H54 (cell line): ENCODE measurements at regions not wholly inside any gene's neighbourhood (a gene's known extent, or its start where the extent isn't known, plus 50 kb on each side); places are given as distances from the start of the nearest gene placed in this dataset.
A peak's percentile ranks its signal among the peaks of the same experiment; 100 is the strongest.
"Not testable (repeated sequence)": the region's sequence is repeated elsewhere in the genome, so short reads cannot be mapped to it uniquely, and the experiment has no call there.

Source experiments
- DNase-seq: peaks from one replicate; pipeline ENCODE4 v3.0.0; 2011; ENCODE audit warnings: low spot score, mixed read lengths; ENCODE audit not compliant: insufficient read length
- FAIRE-seq: peaks from 3 replicates; lab custom pipeline; 2011; peaks lifted over from hg19 to GRCh38; lab: Jason Lieb, UNC
- POLR2A ChIP-seq: IDR thresholded peaks from 2 replicates; pipeline ENCODE4 v1.6.1; 2011; ENCODE audit warnings: low read depth, mild to moderate bottlenecking, low read length

GRCh38 chr12:65666876-65667275 is 157.4 kb upstream of the HMGA2 start:
- no peak for DNase-seq
- FAIRE-seq: no peak
- TF ChIP-seq POLR2A: no peak

GRCh38 chr12:65667932-65668331 is 156.4 kb upstream of the HMGA2 start:
- no peak for FAIRE-seq

GRCh38 chr12:65668981-65669695 is 155.1 kb upstream of the HMGA2 start:
- TF ChIP-seq POLR2A: no peak
- FAIRE-seq: no peak
- DNase-seq: no peak

More at GRCh38 chr12:65667932-65668331, 156.4 kb upstream of the HMGA2 start:
- DNase-seq: no peak
- no peak for TF ChIP-seq POLR2A

- FAIRE-seq (no peak), DNase-seq (no peak)
- no peak for TF ChIP-seq POLR2A
These were observed 153.5 kb upstream of the HMGA2 start for GRCh38 chr12:65670775-65671174.

DNA sequence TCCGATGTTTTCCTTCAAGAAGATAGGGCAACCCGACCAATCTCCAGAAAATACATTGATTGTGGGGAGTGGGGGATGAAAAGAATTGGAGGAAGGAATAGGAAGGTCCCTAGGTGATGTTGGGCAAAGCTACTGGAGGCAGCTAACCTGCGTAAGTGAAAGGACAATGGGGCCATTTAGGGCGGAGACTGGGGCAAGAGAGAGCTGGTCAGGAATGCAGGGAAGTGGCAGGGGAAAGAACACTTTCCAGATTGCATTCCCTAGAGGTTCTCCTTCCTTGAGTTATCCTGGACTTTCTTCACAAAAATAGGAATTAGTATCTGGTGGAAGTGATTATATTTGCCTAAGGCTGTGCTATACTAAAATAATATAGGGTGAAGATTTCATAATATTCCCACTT is 151.8 kb upstream of the HMGA2 start:
- no peak for TF ChIP-seq POLR2A
- DNase-seq (no peak), FAIRE-seq (peak; percentile 57)

GRCh38 chr12:65673156-65673690 is 151.1 kb upstream of the HMGA2 start:
- no peak for TF ChIP-seq POLR2A
- peak; percentile 74 for FAIRE-seq
- no peak for DNase-seq

GRCh38 chr12:65673732-65674131 is 150.6 kb upstream of the HMGA2 start:
- FAIRE-seq: peak; percentile 80
- TF ChIP-seq POLR2A: no peak
- no peak for DNase-seq

GRCh38 chr12:65675141-65675621 is 149.1 kb upstream of the HMGA2 start:
- peak; percentile 36 for FAIRE-seq
- no peak for DNase-seq
- no peak for TF ChIP-seq POLR2A

DNA sequence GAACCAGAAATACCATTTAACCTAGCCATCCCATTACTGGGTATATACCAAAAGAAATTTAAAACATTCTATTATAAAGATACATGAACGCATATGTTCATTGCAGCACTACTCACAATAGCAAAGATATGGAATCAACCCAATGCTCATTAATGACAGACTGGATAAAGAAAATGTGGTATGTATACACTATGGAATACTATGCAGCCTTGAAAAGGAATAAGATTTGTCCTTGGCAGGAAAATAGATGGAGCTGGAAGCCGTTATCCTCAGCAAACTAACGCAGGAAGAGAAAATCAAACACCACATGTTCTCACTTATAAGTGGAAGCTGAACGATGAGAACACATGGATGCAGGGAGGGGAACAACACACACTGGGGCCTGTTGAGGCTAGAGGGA is 146.1 kb upstream of the HMGA2 start:
- FAIRE-seq, DNase-seq: not testable (repeated sequence)

- no peak for DNase-seq
- TF ChIP-seq POLR2A: no peak
These were observed 143.1 kb upstream of the HMGA2 start for GRCh38 chr12:65681226-65681625.

DNA sequence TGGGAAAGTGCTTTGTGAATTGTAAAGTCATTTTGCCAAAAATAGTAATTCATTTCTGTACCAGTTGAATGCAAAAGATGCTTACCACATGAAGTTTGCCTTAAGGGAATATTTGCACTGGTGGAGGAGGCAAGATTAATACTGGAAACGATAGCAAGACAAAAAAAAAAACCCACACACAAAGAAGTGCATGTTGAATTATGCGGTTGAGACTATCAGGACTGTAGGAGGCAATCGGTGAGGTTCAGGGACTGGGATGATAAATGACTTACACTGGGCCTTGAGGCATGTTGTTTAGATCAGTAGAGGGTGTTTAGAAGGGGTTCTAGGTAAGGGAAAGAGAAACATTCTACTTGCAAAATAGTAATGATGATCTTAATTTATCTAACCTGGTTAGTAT is 142.2 kb upstream of the HMGA2 start:
- no peak for FAIRE-seq
- no peak for DNase-seq

More at GRCh38 chr12:65681226-65681625, 143.1 kb upstream of the HMGA2 start:
- FAIRE-seq: peak; percentile 23

DNA sequence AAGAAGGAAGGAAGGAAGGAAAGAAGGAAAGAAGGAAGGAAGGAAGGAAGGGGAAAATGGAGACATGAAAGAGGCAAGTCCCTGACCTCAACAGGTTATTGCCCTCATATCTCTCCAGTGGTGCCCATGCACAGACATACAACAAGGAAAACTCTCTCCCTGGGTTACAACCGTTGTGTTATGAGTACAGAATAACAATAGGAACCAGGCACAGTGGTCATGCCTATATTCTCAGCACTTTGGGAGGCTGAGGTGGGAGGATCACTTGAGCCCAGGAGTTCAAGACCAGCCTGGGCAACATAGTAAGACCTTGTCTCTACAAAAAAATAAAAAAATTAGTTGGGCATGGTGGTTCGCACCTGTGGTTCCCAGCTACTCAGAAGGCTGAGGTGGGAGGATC is 139.4 kb upstream of the HMGA2 start:
- DNase-seq: no peak
- FAIRE-seq: no peak
- no peak for TF ChIP-seq POLR2A

More for the DNA sequence above, 142.2 kb upstream of the HMGA2 start:
- TF ChIP-seq POLR2A: no peak

DNA sequence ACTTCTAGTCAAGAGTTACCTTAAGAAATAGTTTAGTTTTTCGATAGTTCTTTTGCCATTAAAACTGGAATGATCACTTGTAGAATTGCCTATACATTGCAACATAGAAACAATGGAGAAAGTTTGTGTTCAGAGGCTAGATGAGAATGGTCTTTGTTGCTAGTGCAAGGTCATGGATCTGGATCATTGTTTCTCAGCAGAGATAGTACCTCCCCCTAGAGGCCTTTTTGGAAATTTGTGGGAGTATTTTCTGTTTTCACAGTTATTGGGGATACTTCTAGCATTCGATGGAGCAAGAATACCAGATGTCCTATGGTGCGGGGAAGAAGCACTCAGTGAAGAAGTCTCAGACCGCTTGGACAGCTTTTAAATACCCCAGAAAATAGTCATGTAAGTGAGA is 138.8 kb upstream of the HMGA2 start:
- FAIRE-seq: peak; percentile 93
- no peak for DNase-seq
- TF ChIP-seq POLR2A: no peak

DNA sequence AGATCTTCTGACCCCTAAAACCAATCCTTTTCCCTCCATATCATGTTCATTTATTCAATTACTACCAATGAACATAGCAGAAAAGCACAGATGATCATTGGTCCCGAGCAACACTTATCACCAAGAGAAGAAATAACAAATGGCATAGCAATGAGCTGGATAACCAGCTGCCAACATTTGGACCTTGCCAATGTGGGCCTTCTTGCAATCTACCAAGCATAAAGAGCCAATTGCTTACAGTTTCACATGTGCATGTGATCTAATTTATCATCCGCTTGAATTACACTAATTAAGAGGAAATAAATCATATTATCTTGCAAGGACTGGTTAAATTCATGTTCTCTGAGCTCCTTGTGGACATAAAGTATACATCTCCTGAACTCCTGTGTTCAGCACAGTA is 134.8 kb upstream of the HMGA2 start:
- no peak for DNase-seq
- FAIRE-seq: no peak
- no peak for TF ChIP-seq POLR2A

GRCh38 chr12:65690477-65690876 is 133.8 kb upstream of the HMGA2 start:
- FAIRE-seq (no peak), DNase-seq (no peak)
- TF ChIP-seq POLR2A: no peak
